ENCODE measurements at regions not wholly inside any gene's neighbourhood (a gene's known extent, or its start where the extent isn't known, plus 50 kb on each side); places are given as distances from the start of the nearest gene placed in this dataset.

DNA sequence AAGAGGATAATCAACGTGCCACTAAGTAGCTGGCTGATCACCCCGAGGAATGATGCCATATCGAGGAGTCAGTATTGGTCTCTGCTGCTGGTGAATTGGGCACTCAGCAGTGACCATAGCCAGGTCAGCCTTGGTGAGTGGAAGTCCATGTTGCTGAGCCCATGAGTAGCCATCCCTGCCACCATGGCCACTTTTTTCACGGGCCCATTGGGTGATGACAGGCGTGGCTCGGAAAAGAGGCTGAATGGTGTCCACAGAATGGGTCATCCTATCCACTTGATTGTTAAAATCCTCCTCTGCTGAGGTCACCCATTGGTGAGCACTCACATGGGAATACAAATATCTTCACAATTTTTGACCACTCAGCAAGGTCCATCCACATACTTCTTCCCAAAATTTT, 114.4 kb downstream of the UBE2NL start:
- no peaks in the 10 kb centered on the region for H3K27me3 ChIP-seq (ENCODE audit: insufficient read depth, poor library complexity, severe bottlenecking)
- H3K4me3 ChIP-seq (replicated peaks; ENCODE audit: insufficient read depth, low read length): no peak overlapping the region
- no peak for DNase-seq (ENCODE audit: low read depth in 1 of 2, low spot score in 1 of 2)
- TF ChIP-seq SPI1 (IDR thresholded peaks at IDR 0.05; ENCODE audit: borderline replicate concordance, low read depth) (no peak), POLR2AphosphoS5 (IDR thresholded peaks at IDR 0.05; ENCODE audit: low read depth) (no peak), GABPA (IDR thresholded peaks at IDR 0.05; ENCODE audit: low read depth) (no peak)
- TF ChIP-seq, protein P1, sequence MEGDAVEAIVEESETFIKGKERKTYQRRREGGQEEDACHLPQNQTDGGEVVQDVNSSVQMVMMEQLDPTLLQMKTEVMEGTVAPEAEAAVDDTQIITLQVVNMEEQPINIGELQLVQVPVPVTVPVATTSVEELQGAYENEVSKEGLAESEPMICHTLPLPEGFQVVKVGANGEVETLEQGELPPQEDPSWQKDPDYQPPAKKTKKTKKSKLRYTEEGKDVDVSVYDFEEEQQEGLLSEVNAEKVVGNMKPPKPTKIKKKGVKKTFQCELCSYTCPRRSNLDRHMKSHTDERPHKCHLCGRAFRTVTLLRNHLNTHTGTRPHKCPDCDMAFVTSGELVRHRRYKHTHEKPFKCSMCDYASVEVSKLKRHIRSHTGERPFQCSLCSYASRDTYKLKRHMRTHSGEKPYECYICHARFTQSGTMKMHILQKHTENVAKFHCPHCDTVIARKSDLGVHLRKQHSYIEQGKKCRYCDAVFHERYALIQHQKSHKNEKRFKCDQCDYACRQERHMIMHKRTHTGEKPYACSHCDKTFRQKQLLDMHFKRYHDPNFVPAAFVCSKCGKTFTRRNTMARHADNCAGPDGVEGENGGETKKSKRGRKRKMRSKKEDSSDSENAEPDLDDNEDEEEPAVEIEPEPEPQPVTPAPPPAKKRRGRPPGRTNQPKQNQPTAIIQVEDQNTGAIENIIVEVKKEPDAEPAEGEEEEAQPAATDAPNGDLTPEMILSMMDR (IDR thresholded peaks at IDR 0.05; ENCODE audit: insufficient read depth, low read length): no peak
- TF ChIP-seq, protein P2, sequence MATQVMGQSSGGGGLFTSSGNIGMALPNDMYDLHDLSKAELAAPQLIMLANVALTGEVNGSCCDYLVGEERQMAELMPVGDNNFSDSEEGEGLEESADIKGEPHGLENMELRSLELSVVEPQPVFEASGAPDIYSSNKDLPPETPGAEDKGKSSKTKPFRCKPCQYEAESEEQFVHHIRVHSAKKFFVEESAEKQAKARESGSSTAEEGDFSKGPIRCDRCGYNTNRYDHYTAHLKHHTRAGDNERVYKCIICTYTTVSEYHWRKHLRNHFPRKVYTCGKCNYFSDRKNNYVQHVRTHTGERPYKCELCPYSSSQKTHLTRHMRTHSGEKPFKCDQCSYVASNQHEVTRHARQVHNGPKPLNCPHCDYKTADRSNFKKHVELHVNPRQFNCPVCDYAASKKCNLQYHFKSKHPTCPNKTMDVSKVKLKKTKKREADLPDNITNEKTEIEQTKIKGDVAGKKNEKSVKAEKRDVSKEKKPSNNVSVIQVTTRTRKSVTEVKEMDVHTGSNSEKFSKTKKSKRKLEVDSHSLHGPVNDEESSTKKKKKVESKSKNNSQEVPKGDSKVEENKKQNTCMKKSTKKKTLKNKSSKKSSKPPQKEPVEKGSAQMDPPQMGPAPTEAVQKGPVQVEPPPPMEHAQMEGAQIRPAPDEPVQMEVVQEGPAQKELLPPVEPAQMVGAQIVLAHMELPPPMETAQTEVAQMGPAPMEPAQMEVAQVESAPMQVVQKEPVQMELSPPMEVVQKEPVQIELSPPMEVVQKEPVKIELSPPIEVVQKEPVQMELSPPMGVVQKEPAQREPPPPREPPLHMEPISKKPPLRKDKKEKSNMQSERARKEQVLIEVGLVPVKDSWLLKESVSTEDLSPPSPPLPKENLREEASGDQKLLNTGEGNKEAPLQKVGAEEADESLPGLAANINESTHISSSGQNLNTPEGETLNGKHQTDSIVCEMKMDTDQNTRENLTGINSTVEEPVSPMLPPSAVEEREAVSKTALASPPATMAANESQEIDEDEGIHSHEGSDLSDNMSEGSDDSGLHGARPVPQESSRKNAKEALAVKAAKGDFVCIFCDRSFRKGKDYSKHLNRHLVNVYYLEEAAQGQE (IDR thresholded peaks at IDR 0.05; ENCODE audit: insufficient replicate concordance, low read depth): no peak
- no peak overlapping the region for H3K27ac ChIP-seq (replicated peaks)

DNA sequence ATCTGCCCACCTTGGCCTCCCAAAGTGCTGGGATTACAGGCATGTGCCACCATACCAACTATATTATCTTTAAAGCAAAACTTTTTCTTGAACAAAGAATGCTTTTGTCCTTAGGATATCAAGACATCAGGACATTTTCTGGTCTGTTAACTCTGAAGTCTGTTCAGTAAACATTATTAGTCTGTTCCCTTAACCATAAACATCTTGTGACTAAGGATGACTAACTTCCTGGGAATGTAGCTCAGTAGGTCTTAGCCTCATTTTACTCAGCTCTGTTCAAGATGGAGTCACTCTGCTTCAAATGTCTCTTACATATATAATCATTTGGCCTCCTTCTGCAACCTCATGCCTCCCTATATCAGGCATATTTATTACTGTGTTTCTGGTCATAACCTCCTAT, 122.9 kb downstream of the UBE2NL start:
- no peaks in the 10 kb centered on the region for H3K27me3 ChIP-seq (ENCODE audit: insufficient read depth, poor library complexity, severe bottlenecking)
- no peak overlapping the region for H3K27ac ChIP-seq (replicated peaks)
- TF ChIP-seq, protein P2 (IDR thresholded peaks at IDR 0.05; ENCODE audit: insufficient replicate concordance, low read depth): no peak
- TF ChIP-seq POLR2AphosphoS5 (IDR thresholded peaks at IDR 0.05; ENCODE audit: low read depth) (no peak), GABPA (IDR thresholded peaks at IDR 0.05; ENCODE audit: low read depth) (no peak), SPI1 (IDR thresholded peaks at IDR 0.05; ENCODE audit: borderline replicate concordance, low read depth) (no peak)
- TF ChIP-seq, protein P1 (IDR thresholded peaks at IDR 0.05; ENCODE audit: insufficient read depth, low read length): no peak
- DNase-seq (ENCODE audit: low read depth in 1 of 2, low spot score in 1 of 2): no peak
- H3K4me3 ChIP-seq (replicated peaks; ENCODE audit: insufficient read depth, low read length): no peak overlapping the region

DNA sequence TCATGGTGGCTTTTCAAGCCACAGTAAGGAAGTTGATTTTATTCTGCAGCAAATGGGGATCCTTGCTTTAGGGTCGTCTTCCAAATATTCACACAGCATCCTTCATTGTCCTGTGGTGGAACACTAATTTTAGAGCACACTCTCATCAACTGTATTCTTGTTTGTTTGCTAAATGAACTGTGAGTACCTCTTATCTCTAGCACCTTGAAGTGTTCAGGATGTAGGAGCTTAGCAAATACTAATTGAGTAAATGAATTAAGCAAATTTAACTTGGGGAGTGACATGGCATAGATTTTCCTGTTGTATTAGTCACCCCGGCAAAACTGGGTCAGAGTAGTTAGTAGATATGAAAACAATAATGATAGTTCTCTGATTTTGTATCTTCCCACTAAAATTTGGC, 156.9 kb downstream of the UBE2NL start:
- H3K27me3 ChIP-seq (ENCODE audit: insufficient read depth, poor library complexity, severe bottlenecking): no peaks in the 10 kb centered on the region
- H3K4me3 ChIP-seq (replicated peaks; ENCODE audit: insufficient read depth, low read length): no peak overlapping the region
- no peak overlapping the region for H3K27ac ChIP-seq (replicated peaks)
- DNase-seq (ENCODE audit: low read depth in 1 of 2, low spot score in 1 of 2): no peak
- TF ChIP-seq, protein P2 (IDR thresholded peaks at IDR 0.05; ENCODE audit: insufficient replicate concordance, low read depth): no peak
- no peak for TF ChIP-seq POLR2AphosphoS5 (IDR thresholded peaks at IDR 0.05; ENCODE audit: low read depth)
- TF ChIP-seq, protein P1 (IDR thresholded peaks at IDR 0.05; ENCODE audit: insufficient read depth, low read length): no peak
- TF ChIP-seq GABPA (IDR thresholded peaks at IDR 0.05; ENCODE audit: low read depth): no peak
- no peak for TF ChIP-seq SPI1 (IDR thresholded peaks at IDR 0.05; ENCODE audit: borderline replicate concordance, low read depth)

All from HL-60 (cell line).